Astrocyte (in vitro differentiated cells and primary cell): ENCODE measurements at regions not wholly inside any gene's neighbourhood (a gene's known extent, or its start where the extent isn't known, plus 50 kb on each side); places are given as distances from the start of the nearest gene placed in this dataset.
"Not testable (repeated sequence)": the region's sequence is repeated elsewhere in the genome, so short reads cannot be mapped to it uniquely, and the experiment has no call there.

Source experiments
- EZH2 ChIP-seq: IDR thresholded peaks from 2 replicates; pipeline ENCODE4 v1.6.1; 2012; ENCODE audit warnings: mild to moderate bottlenecking, low read length, inconsistent platforms; ENCODE audit not compliant: insufficient read depth
- TF ChIP-seq, protein P1 (sequence below): IDR thresholded peaks from 2 replicates; pipeline ENCODE4 v1.5.1; 2011; ENCODE audit warnings: low read depth, mild to moderate bottlenecking, inconsistent platforms, low read length, moderate library complexity; ENCODE audit not compliant: insufficient read depth

DNA sequence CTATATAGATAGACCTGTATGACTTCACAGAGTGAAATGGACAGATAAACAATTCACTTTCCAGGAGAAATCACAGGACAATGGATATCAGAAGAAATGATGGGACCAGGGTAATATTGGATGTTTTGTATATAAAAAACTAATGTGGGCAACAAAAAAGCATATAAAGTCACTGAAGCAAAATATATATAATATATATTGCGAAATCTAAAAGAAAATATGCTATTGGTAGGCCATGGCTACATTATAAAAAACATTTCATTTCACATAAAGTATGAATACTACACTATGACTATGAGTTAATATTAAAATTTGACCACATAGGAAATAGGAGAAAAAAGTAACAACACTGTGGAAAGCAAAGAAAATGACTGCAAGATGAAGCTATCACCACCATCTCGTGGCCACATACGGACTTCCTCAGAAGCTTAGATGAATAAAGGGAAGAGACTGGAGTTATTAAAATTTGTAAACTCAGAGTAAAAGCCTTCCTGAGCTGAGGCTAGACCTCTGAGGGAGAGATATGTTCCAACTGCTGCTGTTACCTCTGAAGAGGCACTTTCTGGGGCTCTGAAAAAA lies 115.8 kb downstream of the SYT15B start:
- TF ChIP-seq, protein P1, sequence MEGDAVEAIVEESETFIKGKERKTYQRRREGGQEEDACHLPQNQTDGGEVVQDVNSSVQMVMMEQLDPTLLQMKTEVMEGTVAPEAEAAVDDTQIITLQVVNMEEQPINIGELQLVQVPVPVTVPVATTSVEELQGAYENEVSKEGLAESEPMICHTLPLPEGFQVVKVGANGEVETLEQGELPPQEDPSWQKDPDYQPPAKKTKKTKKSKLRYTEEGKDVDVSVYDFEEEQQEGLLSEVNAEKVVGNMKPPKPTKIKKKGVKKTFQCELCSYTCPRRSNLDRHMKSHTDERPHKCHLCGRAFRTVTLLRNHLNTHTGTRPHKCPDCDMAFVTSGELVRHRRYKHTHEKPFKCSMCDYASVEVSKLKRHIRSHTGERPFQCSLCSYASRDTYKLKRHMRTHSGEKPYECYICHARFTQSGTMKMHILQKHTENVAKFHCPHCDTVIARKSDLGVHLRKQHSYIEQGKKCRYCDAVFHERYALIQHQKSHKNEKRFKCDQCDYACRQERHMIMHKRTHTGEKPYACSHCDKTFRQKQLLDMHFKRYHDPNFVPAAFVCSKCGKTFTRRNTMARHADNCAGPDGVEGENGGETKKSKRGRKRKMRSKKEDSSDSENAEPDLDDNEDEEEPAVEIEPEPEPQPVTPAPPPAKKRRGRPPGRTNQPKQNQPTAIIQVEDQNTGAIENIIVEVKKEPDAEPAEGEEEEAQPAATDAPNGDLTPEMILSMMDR, result not testable (repeated sequence)
- not testable (repeated sequence) for TF ChIP-seq EZH2
